GM23338 (cell line): ENCODE measurements at regions not wholly inside any gene's neighbourhood (a gene's known extent, or its start where the extent isn't known, plus 50 kb on each side); places are given as distances from the start of the nearest gene placed in this dataset.

Experiments used
- ATAC-seq: fragments of 200-7000 bp; cut with Tn5 transposase; 3 replicates; pipeline ENCODE4 v1.9.1; 2020
- DNase-seq: peaks from one replicate; pipeline ENCODE4 v3.0.0-alpha.2; 2015; ENCODE audit warnings: low spot score
- H2AFZ ChIP-seq: fragments of 200-600 bp; sonication (generic); 2 replicates; pipeline ENCODE4 v1.8.0; 2016; ENCODE audit warnings: antibody characterized with exemption, mild to moderate bottlenecking, moderate library complexity
- H3F3A ChIP-seq: fragments of 200-600 bp; sonication (generic); replicated peaks from 2 replicates; pipeline ENCODE4 v1.8.0; 2017; ENCODE audit warnings: antibody characterized with exemption, mixed run types, low read depth
- H3K27ac ChIP-seq: fragments of 200-600 bp; sonication (generic); 2 replicates; pipeline ENCODE4 v1.6.1; 2016; ENCODE audit warnings: low read depth
- H3K27me3 ChIP-seq: fragments of 200-600 bp; sonication (generic); 2 replicates; pipeline ENCODE4 v1.8.0; 2016; ENCODE audit warnings: mild to moderate bottlenecking, mixed run types, moderate library complexity; ENCODE audit not compliant: insufficient read depth
- H3K36me3 ChIP-seq: fragments of 200-600 bp; sonication (generic); 2 replicates; pipeline ENCODE4 v1.8.0; 2016; ENCODE audit warnings: mild to moderate bottlenecking; ENCODE audit not compliant: insufficient read depth
- H3K4me1 ChIP-seq: fragments of 200-600 bp; sonication (generic); 2 replicates; pipeline ENCODE4 v1.8.0; 2016; ENCODE audit warnings: mild to moderate bottlenecking, moderate library complexity; ENCODE audit not compliant: insufficient read depth
- H3K4me2 ChIP-seq: fragments of 200-600 bp; sonication (generic); 2 replicates; pipeline ENCODE4 v1.7.1; 2017; ENCODE audit warnings: mixed run types
- H3K4me3 ChIP-seq: fragments of 200-600 bp; sonication (generic); 2 replicates; pipeline ENCODE4 v1.6.1; 2016; ENCODE audit warnings: mixed run types
- H3K79me2 ChIP-seq: fragments of 200-600 bp; sonication (generic); replicated peaks from 2 replicates; pipeline ENCODE4 v1.8.0; 2017; ENCODE audit warnings: mild to moderate bottlenecking; ENCODE audit not compliant: insufficient read depth
- H3K9me2 ChIP-seq: fragments of 200-600 bp; sonication (generic); 2 replicates; pipeline ENCODE4 v1.8.0; 2017; ENCODE audit not compliant: insufficient read depth
- H4K20me1 ChIP-seq: fragments of 200-600 bp; sonication (generic); replicated peaks from 2 replicates; pipeline ENCODE4 v1.8.0; 2017; ENCODE audit warnings: mild to moderate bottlenecking; ENCODE audit not compliant: insufficient read depth
- H3K27ac Mint-ChIP-seq: 2 replicates; pipeline ENCODE4 v1.8.0; 2020; ENCODE audit warnings: inconsistent platforms, mild to moderate bottlenecking, moderate library complexity, mixed read lengths
- H3K27me3 Mint-ChIP-seq: 3 replicates; pipeline ENCODE4 v1.8.0; 2022; ENCODE audit warnings: low read depth, mild to moderate bottlenecking, moderate library complexity, mixed read lengths, inconsistent platforms; ENCODE audit not compliant: insufficient read depth, poor library complexity
- H3K36me3 Mint-ChIP-seq: 3 replicates; pipeline ENCODE4 v1.8.0; 2021; ENCODE audit warnings: low read depth, mild to moderate bottlenecking, inconsistent platforms, moderate library complexity, mixed read lengths
- H3K4me1 Mint-ChIP-seq: 3 replicates; pipeline ENCODE4 v1.8.0; 2020; ENCODE audit warnings: mild to moderate bottlenecking, inconsistent platforms, mixed read lengths
- H3K4me3 Mint-ChIP-seq: 3 replicates; pipeline ENCODE4 v1.8.0; 2021; ENCODE audit warnings: moderate library complexity, mild to moderate bottlenecking, inconsistent platforms, mixed read lengths
- H3K9me3 Mint-ChIP-seq: 3 replicates; pipeline ENCODE4 v1.8.0; 2020; ENCODE audit warnings: moderate library complexity, mild to moderate bottlenecking, inconsistent platforms, mixed read lengths
- CREB1 ChIP-seq: fragments of 250-450 bp; sonication (Bioruptor Pico); IDR thresholded peaks from 2 replicates; pipeline ENCODE4 v1.5.0; 2020; ENCODE audit warnings: low read depth, mild to moderate bottlenecking, moderate library complexity
- ETS1 ChIP-seq: IDR thresholded peaks from 2 replicates; pipeline ENCODE4 v1.6.1; 2016; ENCODE audit warnings: antibody characterized with exemption
- EZH2 ChIP-seq: fragments of 200-600 bp; sonication (generic); IDR thresholded peaks from one replicate; pipeline ENCODE4 v1.8.0; 2017; ENCODE audit warnings: antibody characterized with exemption, mild to moderate bottlenecking, low read depth; ENCODE audit not compliant: unreplicated experiment
- EZH2phosphoT487 ChIP-seq: fragments of 200-600 bp; sonication (generic); IDR thresholded peaks from one replicate; pipeline ENCODE4 v1.8.1; 2018; ENCODE audit warnings: antibody characterized with exemption; ENCODE audit not compliant: unreplicated experiment
- JUNB ChIP-seq: IDR thresholded peaks from one replicate; pipeline ENCODE4 v1.6.1; 2016; ENCODE audit warnings: antibody characterized with exemption; ENCODE audit not compliant: unreplicated experiment
- NANOG ChIP-seq: IDR thresholded peaks from 2 replicates; pipeline ENCODE4 v1.6.1; 2016; ENCODE audit warnings: antibody characterized with exemption, borderline replicate concordance
- POLR2AphosphoS5 ChIP-seq: IDR thresholded peaks from 2 replicates; pipeline ENCODE4 v1.6.1; 2016; ENCODE audit warnings: antibody characterized with exemption, low read depth
- STAT1 ChIP-seq: IDR thresholded peaks from one replicate; pipeline ENCODE4 v1.6.1; 2016; ENCODE audit warnings: antibody characterized with exemption; ENCODE audit not compliant: unreplicated experiment
- ZNF114 ChIP-seq: fragments of 250-450 bp; sonication (Bioruptor Pico); IDR thresholded peaks from 2 replicates; pipeline ENCODE4 v1.5.0; 2020; ENCODE audit warnings: mild to moderate bottlenecking, moderate library complexity
- ZNF331 ChIP-seq: fragments of 250-450 bp; sonication (Bioruptor Pico); IDR thresholded peaks from 2 replicates; pipeline ENCODE4 v1.5.0; 2020; ENCODE audit warnings: low read depth, mild to moderate bottlenecking, moderate library complexity
- TF ChIP-seq, protein P1 (sequence below): fragments of 250-450 bp; sonication (Bioruptor Pico); IDR thresholded peaks from 2 replicates; pipeline ENCODE4 v1.5.0; 2020; ENCODE audit warnings: mild to moderate bottlenecking, moderate library complexity
- TF ChIP-seq, protein P2 (sequence below), 2 experiments: fragments of 200-600 bp in 1 of 2; sonication (generic) in 1 of 2; conservative IDR thresholded peaks; 2 replicates each; pipeline versions ENCODE4 v1.5.1 to v1.6.1; 2016 to 2017; ENCODE audit warnings: antibody characterized with exemption in 2 of 2, low read depth in 2 of 2, mild to moderate bottlenecking in 2 of 2, moderate library complexity in 1 of 2
- TF ChIP-seq, protein P3 (sequence below): IDR thresholded peaks from one replicate; pipeline ENCODE4 v1.6.1; 2018; ENCODE audit warnings: antibody characterized with exemption; ENCODE audit not compliant: unreplicated experiment

DNA sequence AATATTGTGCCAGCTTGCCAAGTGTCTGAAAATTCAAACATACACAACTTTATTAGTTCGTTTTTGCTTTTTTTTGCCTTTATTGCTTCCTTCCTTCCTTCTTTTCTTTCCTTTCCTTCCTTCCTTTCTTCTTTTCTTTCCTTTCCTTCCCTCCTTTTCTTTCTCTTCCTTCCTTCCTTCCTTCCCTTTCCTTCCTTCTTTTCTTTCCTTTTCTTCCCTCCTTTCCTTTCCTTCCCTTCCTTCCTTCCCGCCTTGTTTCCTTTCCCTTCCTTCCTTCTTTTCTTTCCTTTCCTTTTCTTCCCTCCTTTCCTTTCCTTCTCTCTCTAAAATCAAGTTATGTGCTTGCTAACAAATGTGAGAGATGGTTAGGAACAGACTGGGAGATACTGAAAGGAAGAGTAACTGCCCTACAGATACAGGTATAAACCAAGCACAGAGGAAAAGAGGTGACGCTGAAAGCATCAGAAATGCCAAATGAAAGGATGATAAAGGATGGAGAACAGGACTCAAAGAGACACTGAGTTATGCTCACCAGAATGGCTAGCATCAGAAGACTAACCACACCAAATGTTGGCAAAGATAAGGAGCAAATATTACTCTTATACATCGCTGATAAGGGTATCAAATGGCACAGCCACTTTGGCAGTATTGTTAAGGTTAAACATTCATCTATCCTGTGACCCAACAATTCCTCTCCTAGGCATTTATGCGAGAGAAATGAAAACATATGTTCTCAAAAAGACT is 151.6 kb downstream of the MREG start (continued):
- TF ChIP-seq, protein P1, sequence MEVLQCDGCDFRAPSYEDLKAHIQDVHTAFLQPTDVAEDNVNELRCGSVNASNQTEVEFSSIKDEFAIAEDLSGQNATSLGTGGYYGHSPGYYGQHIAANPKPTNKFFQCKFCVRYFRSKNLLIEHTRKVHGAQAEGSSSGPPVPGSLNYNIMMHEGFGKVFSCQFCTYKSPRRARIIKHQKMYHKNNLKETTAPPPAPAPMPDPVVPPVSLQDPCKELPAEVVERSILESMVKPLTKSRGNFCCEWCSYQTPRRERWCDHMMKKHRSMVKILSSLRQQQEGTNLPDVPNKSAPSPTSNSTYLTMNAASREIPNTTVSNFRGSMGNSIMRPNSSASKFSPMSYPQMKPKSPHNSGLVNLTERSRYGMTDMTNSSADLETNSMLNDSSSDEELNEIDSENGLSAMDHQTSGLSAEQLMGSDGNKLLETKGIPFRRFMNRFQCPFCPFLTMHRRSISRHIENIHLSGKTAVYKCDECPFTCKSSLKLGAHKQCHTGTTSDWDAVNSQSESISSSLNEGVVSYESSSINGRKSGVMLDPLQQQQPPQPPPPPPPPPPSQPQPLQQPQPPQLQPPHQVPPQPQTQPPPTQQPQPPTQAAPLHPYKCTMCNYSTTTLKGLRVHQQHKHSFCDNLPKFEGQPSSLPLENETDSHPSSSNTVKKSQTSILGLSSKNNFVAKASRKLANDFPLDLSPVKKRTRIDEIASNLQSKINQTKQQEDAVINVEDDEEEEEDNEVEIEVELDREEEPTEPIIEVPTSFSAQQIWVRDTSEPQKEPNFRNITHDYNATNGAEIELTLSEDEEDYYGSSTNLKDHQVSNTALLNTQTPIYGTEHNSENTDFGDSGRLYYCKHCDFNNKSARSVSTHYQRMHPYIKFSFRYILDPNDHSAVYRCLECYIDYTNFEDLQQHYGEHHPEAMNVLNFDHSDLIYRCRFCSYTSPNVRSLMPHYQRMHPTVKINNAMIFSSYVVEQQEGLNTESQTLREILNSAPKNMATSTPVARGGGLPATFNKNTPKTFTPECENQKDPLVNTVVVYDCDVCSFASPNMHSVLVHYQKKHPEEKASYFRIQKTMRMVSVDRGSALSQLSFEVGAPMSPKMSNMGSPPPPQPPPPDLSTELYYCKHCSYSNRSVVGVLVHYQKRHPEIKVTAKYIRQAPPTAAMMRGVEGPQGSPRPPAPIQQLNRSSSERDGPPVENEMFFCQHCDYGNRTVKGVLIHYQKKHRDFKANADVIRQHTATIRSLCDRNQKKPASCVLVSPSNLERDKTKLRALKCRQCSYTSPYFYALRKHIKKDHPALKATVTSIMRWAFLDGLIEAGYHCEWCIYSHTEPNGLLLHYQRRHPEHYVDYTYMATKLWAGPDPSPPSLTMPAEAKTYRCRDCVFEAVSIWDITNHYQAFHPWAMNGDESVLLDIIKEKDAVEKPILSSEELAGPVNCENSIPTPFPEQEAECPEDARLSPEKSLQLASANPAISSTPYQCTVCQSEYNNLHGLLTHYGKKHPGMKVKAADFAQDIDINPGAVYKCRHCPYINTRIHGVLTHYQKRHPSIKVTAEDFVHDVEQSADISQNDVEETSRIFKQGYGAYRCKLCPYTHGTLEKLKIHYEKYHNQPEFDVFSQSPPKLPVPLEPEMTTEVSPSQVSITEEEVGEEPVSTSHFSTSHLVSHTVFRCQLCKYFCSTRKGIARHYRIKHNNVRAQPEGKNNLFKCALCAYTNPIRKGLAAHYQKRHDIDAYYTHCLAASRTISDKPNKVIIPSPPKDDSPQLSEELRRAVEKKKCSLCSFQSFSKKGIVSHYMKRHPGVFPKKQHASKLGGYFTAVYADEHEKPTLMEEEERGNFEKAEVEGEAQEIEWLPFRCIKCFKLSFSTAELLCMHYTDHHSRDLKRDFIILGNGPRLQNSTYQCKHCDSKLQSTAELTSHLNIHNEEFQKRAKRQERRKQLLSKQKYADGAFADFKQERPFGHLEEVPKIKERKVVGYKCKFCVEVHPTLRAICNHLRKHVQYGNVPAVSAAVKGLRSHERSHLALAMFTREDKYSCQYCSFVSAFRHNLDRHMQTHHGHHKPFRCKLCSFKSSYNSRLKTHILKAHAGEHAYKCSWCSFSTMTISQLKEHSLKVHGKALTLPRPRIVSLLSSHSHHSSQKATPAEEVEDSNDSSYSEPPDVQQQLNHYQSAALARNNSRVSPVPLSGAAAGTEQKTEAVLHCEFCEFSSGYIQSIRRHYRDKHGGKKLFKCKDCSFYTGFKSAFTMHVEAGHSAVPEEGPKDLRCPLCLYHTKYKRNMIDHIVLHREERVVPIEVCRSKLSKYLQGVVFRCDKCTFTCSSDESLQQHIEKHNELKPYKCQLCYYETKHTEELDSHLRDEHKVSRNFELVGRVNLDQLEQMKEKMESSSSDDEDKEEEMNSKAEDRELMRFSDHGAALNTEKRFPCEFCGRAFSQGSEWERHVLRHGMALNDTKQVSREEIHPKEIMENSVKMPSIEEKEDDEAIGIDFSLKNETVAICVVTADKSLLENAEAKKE (CRISPR knock-in tag), result no peak
- TF ChIP-seq CREB1 (CRISPR knock-in tag) (no peak), NANOG (no peak), EZH2 (no peak)

DNA sequence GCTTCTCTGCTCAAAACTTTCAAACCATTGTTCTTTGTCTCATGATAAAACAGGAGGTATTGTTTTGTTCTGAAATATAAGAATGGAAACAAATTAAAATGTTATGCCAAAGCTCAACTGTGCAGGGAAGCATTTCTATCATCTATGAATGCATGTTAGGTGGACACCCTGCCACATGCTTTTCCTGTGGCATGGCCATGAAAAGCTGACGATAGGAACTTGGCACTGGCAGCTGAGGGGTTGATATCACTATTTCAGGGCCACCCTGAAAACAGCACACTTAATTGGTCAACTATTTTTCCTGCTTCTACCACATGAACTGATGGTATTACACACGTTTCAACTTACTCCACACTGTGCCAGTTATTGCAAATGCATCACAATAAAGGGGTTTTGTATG is 157.3 kb downstream of the MREG start:
- ATAC-seq, result no peak

More for the DNA sequence above, 157.3 kb downstream of the MREG start:
- H3K27me3 Mint-ChIP-seq, result no peaks in the 10 kb centered on the region
- H3K79me2 ChIP-seq, result no peaks in the 10 kb centered on the region
- H3K4me1 ChIP-seq, result peaks cover 5% of the 10 kb centered on the region; the same call in 1 of the 2 replicates
- no peaks in the 10 kb centered on the region for H3K36me3 ChIP-seq
- H3K9me2 ChIP-seq, result peaks cover 11% of the 10 kb centered on the region
- H3K27me3 ChIP-seq, result no peaks in the 10 kb centered on the region
- H3K27ac ChIP-seq, result no peak overlapping the region
- no peaks in the 10 kb centered on the region for H4K20me1 ChIP-seq
- no peaks in the 10 kb centered on the region; the same call in 2 of the 3 replicates for H3K4me1 Mint-ChIP-seq
- H3K9me3 Mint-ChIP-seq, result peaks cover 24% of the 10 kb centered on the region
- TF ChIP-seq STAT1 (no peak), EZH2 (no peak), ZNF114 (CRISPR knock-in tag) (no peak), JUNB (no peak), POLR2AphosphoS5 (no peak), ETS1 (no peak), ZNF331 (no peak), EZH2phosphoT487 (no peak)
- TF ChIP-seq, protein P2, sequence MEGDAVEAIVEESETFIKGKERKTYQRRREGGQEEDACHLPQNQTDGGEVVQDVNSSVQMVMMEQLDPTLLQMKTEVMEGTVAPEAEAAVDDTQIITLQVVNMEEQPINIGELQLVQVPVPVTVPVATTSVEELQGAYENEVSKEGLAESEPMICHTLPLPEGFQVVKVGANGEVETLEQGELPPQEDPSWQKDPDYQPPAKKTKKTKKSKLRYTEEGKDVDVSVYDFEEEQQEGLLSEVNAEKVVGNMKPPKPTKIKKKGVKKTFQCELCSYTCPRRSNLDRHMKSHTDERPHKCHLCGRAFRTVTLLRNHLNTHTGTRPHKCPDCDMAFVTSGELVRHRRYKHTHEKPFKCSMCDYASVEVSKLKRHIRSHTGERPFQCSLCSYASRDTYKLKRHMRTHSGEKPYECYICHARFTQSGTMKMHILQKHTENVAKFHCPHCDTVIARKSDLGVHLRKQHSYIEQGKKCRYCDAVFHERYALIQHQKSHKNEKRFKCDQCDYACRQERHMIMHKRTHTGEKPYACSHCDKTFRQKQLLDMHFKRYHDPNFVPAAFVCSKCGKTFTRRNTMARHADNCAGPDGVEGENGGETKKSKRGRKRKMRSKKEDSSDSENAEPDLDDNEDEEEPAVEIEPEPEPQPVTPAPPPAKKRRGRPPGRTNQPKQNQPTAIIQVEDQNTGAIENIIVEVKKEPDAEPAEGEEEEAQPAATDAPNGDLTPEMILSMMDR (conservative IDR thresholded peaks at IDR 0.05; ENCODE audit: low read depth in 2 of 2), result no peak
- TF ChIP-seq, protein P3, sequence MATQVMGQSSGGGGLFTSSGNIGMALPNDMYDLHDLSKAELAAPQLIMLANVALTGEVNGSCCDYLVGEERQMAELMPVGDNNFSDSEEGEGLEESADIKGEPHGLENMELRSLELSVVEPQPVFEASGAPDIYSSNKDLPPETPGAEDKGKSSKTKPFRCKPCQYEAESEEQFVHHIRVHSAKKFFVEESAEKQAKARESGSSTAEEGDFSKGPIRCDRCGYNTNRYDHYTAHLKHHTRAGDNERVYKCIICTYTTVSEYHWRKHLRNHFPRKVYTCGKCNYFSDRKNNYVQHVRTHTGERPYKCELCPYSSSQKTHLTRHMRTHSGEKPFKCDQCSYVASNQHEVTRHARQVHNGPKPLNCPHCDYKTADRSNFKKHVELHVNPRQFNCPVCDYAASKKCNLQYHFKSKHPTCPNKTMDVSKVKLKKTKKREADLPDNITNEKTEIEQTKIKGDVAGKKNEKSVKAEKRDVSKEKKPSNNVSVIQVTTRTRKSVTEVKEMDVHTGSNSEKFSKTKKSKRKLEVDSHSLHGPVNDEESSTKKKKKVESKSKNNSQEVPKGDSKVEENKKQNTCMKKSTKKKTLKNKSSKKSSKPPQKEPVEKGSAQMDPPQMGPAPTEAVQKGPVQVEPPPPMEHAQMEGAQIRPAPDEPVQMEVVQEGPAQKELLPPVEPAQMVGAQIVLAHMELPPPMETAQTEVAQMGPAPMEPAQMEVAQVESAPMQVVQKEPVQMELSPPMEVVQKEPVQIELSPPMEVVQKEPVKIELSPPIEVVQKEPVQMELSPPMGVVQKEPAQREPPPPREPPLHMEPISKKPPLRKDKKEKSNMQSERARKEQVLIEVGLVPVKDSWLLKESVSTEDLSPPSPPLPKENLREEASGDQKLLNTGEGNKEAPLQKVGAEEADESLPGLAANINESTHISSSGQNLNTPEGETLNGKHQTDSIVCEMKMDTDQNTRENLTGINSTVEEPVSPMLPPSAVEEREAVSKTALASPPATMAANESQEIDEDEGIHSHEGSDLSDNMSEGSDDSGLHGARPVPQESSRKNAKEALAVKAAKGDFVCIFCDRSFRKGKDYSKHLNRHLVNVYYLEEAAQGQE, result no peak
- peak overlapping the region; percentile 60 for H2AFZ ChIP-seq
- H3K36me3 Mint-ChIP-seq, result peaks cover 15% of the 10 kb centered on the region
- no peaks in the 10 kb centered on the region for H3F3A ChIP-seq
- DNase-seq, result no peak
- no peak overlapping the region for H3K27ac Mint-ChIP-seq
- no peak overlapping the region for H3K4me3 ChIP-seq
- no peak overlapping the region for H3K4me3 Mint-ChIP-seq
- H3K4me2 ChIP-seq, result no peak overlapping the region
